HepG2 (cell line): ENCODE measurements at regions not wholly inside any gene's neighbourhood (a gene's known extent, or its start where the extent isn't known, plus 50 kb on each side); places are given as distances from the start of the nearest gene placed in this dataset.

Experiments used
- CBFB ChIP-seq: sonication (generic); formaldehyde crosslinking; IDR thresholded peaks from 2 replicates; pipeline ENCODE4 v1.4.0; 2020; ENCODE audit warnings: missing genetic modification reagents
- HOXA9 ChIP-seq: sonication (generic); formaldehyde crosslinking; IDR thresholded peaks from 2 replicates; pipeline ENCODE4 v1.8.1; 2022; ENCODE audit warnings: missing genetic modification reagents, mild to moderate bottlenecking, moderate library complexity, borderline replicate concordance
- NCOA2 ChIP-seq: sonication (generic); formaldehyde crosslinking; IDR thresholded peaks from 2 replicates; pipeline ENCODE4 v1.8.0; 2022; ENCODE audit warnings: inconsistent platforms
- NCOR1 ChIP-seq: fragments of 200-600 bp; sonication (generic); IDR thresholded peaks from 2 replicates; pipeline ENCODE4 v1.7.0; 2017; ENCODE audit warnings: antibody characterized with exemption, low read length, borderline replicate concordance
- PCBP2 ChIP-seq: fragments of 200-400 bp; formaldehyde crosslinking; optimal IDR thresholded peaks from 2 replicates; pipeline ENCODE3; 2018; ENCODE audit warnings: low read length, low read depth; ENCODE audit not compliant: poor library complexity, severe bottlenecking
- RORA ChIP-seq: sonication (generic); formaldehyde crosslinking; IDR thresholded peaks from 2 replicates; pipeline ENCODE4 v1.5.0; 2020; ENCODE audit warnings: mild to moderate bottlenecking, missing genetic modification reagents, moderate library complexity
- ZBTB7A ChIP-seq: sonication (generic); formaldehyde crosslinking; IDR thresholded peaks from 2 replicates; pipeline ENCODE4 v1.8.0; 2022; ENCODE audit warnings: mild to moderate bottlenecking, missing genetic modification reagents
- ZNF629 ChIP-seq: sonication (generic); formaldehyde crosslinking; conservative IDR thresholded peaks from 2 replicates; pipeline ENCODE4 v1.5.0; 2020; ENCODE audit warnings: missing genetic modification reagents
- TF ChIP-seq, protein P1 (sequence below): sonication (generic); formaldehyde crosslinking; IDR thresholded peaks from 2 replicates; pipeline ENCODE4 v1.4.0; 2020; ENCODE audit warnings: missing genetic modification reagents, borderline replicate concordance

DNA sequence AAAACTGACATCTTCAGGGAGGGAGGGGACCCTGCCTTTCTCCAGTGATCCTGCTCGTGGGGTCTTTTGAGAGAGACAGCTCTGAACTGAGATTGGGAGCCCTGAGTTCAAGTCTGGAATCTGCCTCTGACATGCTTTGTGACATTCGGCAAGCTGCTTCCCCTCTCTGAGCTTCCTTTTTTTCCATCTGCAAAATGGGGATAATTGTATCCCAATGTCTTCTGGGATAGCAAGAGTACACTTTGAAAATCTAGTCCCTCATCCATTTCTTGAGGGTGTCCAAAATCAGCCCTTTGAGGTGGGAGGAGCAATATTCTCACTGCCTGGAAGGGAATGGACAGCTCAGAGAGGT lies 186.3 kb downstream of the RGS3 start (continued):
- TF ChIP-seq RORA (CRISPR knock-in tag) (no peak), ZBTB7A (CRISPR knock-in tag) (no peak), NCOA2 (CRISPR knock-in tag) (no peak), HOXA9 (CRISPR knock-in tag) (0 out of 2 replicates have a peak, but pooled peaks have one; percentile 47), PCBP2 (no peak), CBFB (CRISPR knock-in tag) (no peak), NCOR1 (no peak), ZNF629 (CRISPR knock-in tag) (peak; percentile 62)
- TF ChIP-seq, protein P1, sequence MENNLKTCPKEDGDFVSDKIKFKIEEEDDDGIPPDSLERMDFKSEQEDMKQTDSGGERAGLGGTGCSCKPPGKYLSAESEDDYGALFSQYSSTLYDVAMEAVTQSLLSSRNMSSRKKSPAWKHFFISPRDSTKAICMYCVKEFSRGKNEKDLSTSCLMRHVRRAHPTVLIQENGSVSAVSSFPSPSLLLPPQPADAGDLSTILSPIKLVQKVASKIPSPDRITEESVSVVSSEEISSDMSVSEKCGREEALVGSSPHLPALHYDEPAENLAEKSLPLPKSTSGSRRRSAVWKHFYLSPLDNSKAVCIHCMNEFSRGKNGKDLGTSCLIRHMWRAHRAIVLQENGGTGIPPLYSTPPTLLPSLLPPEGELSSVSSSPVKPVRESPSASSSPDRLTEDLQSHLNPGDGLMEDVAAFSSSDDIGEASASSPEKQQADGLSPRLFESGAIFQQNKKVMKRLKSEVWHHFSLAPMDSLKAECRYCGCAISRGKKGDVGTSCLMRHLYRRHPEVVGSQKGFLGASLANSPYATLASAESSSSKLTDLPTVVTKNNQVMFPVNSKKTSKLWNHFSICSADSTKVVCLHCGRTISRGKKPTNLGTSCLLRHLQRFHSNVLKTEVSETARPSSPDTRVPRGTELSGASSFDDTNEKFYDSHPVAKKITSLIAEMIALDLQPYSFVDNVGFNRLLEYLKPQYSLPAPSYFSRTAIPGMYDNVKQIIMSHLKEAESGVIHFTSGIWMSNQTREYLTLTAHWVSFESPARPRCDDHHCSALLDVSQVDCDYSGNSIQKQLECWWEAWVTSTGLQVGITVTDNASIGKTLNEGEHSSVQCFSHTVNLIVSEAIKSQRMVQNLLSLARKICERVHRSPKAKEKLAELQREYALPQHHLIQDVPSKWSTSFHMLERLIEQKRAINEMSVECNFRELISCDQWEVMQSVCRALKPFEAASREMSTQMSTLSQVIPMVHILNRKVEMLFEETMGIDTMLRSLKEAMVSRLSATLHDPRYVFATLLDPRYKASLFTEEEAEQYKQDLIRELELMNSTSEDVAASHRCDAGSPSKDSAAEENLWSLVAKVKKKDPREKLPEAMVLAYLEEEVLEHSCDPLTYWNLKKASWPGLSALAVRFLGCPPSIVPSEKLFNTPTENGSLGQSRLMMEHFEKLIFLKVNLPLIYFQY = 0 out of 2 replicates have a peak, but pooled peaks have one; percentile 6
